ENCODE measurements at regions not wholly inside any gene's neighbourhood (a gene's known extent, or its start where the extent isn't known, plus 50 kb on each side); places are given as distances from the start of the nearest gene placed in this dataset.

DNA sequence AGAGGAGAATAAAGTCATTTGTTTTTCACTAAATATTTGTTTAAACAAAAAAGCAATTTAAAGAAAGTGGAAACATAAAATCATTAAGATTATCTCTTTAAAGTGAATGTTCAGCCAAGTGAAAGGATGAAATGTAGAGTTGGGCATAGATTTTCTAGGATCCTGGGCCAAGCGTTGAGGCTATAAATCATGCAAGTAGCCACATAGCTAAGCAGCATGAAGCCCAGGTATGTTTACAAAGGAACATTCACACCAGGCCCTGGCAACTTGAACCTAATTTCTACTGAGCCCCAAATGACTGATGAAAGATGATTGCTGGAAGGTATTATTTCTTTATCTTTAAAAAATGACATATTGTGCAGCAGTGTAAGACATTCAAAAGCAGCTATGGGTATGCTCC lies 461.8 kb downstream of the MAT2B start:
- DNase-seq (ENCODE audit: low spot score) (no peak), ATAC-seq (no peak)
- intact Hi-C loops (cut with DNase I): no loop called here

DNA sequence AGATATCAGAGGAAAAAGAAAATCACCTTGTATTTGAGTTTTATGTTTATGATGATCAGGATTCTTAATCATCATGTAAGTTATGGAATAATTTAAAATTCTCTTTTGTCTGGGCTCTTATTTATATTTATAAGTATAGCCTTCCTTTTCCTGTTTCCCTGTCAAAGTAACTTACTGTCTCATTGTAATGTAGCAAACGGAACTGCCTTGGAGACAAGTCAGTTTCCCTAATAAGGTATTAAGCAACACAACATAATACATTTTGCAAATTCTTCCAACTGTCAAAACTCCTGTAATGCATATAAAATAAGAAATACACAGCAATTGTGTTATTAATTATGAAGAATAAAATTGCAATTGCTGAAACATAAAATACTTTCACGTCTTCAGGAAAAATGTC lies 463.2 kb downstream of the MAT2B start:
- ATAC-seq: no peak
- intact Hi-C loops (cut with DNase I): no loop called here
- no peak for DNase-seq (ENCODE audit: low spot score)

DNA sequence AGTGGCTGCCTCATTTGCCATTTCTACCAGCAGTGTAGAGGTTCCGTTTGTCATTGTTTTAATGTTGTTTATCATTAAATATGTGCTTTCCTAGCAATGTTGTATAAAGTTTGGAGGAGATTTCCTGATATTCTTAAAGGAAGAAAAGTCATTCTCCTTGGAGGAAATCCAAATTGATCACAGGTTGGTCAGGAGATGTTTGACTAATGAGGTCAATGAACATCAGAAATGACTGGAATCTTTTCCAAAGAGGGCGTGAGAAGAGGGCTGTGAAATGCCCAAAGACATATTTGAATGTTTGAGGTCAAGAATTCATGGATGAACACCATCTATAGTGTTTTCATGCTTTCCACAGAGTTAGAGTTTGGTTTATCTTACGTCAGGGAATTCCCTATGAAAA lies 471.3 kb downstream of the MAT2B start:
- intact Hi-C loops (cut with DNase I): no loop called here

DNA sequence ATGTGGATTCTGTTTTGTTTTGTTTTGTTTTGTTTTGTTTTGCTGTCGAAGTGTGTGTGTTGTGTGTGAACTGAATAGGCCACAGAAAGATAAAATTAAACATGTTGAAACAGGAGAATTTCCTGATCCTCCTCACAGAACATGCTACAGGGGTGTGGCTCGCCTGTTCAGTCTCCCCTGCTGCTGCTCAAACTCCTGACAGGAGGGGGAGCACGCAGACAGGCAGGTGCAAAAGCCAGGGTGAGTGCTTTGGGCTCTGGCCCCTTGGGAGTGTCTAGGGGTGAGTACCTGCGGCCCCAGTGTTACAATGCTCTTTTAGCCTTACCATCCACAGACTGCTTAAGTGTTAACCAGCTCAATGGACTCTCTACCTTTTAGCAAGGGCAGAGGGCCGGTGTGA lies 473.5 kb downstream of the MAT2B start:
- DNase-seq (ENCODE audit: low spot score) (no peak), ATAC-seq (no peak)
- intact Hi-C loops (cut with DNase I): no loop called here

More for the DNA sequence above, 471.3 kb downstream of the MAT2B start:
- DNase-seq (ENCODE audit: low spot score): no peak
- ATAC-seq: no peak

DNA sequence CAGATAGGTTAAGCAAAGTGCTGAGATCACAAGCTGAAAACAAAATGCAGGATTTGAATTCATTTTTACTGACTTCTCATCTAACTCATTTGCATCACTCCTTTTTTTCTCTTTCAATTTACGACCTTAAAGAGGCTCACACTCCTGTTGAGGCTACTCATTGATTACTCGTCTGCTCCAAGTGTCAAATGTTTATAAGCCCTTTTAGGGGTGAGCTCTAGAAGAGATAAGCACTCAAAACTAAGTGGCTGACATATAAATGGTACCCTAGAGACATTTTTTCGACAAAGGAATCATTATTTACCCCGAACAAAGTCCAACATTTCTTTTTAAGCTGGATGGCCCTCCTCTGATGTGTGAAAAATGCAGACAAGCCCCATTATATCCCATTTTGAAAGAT lies 483.1 kb downstream of the MAT2B start:
- no peak for ATAC-seq
- intact Hi-C loops (cut with DNase I): no loop called here
- no peak for DNase-seq (ENCODE audit: low spot score)

DNA sequence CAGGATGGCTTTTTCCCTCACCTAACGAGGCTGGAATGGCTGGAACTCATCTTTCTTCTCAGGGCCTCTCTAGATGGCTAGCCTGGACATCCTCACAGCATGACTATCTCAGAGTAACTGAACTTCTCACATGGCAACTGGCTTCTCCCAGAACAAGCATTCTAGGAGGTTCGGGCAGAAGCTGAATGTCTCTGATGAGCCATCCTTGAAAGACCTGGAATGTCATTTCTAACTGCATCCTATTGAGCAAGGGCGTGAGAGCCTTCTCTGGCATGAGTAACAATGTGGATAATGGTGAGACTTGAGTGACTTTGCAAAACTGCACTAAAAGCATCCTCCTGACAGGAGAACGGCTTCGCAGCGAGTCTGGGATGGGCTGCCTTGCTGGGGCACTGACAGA lies 487.7 kb downstream of the MAT2B start:
- DNase-seq (ENCODE audit: low spot score) (no peak), ATAC-seq (no peak)
- intact Hi-C loops (cut with DNase I): no loop called here

DNA sequence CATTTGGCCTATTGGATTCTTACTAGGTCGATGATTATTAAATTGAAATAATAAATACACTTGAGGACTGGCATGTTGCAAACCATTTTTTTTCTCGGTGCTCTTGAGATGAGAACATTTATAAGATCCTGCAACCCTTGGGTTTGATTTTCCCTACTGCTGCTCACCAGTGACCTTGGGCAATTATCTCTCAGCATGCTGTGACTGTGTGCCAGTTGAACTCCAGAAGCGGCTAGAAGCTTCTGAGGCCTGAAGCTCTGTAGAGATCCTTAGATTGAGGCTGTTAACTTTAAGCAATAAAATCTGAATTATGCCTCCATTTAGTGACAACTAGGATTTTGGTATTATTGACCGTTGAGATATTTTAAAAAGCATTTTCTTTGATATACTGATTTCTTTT lies 489.8 kb downstream of the MAT2B start:
- ATAC-seq: no peak
- intact Hi-C loops (cut with DNase I): no loop called here
- no peak for DNase-seq (ENCODE audit: low spot score)

DNA sequence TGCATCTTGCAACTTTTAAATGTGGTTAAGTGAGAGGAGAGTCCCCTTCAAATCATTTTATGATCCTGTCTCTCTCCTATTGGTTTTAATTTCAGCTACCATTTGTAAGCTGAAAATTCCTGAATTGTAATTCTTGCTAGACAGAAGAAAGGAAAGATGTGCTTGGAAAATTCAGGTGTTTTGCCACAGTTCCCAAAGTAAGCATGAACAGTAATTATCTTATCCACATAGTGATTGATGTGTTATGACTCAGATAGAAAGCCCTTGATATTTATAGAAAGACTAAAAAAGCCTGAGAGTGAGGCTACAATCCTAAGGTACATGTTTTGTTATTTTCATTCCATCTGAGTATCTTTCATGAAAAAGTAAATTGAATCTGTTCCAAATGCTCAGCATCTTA lies 492.5 kb downstream of the MAT2B start:
- no peak for ATAC-seq
- no peak for DNase-seq (ENCODE audit: low spot score)
- intact Hi-C loops (cut with DNase I): no loop called here

DNA sequence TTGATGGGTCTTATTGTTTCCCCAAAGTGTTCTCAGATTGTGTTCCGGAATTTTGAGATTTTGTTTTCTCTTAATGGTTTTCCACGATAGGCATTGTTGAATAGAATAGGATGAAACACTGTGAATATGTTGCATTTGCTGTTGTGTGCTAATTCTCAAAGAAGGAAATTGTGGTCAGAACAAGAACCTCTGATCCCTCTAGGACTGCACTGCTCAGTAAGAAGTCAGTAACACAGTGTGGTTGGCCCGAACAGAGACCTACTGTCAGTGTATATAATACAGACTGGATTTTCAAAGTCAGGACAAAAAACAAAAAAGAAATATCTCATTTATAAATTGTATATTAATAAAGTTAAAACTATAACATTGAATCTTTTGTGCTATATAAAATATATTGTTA lies 494.8 kb downstream of the MAT2B start:
- intact Hi-C loops (cut with DNase I): no loop called here
- DNase-seq (ENCODE audit: low spot score) (no peak), ATAC-seq (no peak)

DNA sequence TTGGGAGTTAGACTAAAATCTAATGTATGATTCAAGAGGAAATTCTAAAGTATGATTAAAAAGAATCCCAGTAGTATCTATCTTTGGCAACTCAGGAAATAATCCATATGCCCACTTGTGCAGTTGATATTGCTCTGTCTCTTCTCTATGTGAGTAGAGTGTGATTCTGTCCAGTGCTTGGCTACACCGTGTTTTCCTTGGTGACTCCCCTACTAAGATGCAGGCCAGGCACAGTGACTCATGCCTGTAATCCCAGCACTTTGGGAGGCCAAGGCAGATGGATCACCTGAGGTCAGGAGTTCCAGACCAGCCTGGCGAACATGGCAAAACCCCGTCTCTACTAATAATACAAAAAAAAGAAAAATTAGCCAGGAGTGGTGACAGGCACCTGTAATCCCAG lies 495.4 kb downstream of the MAT2B start:
- no peak for ATAC-seq
- intact Hi-C loops (cut with DNase I): no loop called here
- DNase-seq (ENCODE audit: low spot score): no peak

DNA sequence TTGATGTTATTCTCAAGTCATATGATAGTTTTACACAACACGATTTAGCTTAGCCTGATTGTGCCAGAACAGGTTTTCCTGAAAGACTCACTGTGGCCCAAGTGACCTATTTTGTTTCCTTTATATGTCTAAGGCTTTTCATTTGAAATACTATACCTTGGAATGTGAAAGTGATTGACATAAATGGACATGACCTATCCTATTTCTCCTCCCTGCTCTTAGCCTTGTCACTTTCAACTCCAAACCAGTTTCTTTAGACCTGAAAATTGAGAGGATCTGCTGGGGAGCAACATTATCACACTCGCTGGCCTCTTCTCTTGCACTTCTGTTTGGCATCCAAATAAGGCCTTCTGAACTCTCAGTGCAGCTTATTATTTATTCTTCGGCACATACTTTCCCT lies 496.8 kb downstream of the MAT2B start:
- intact Hi-C loops (cut with DNase I): no loop called here
- DNase-seq (ENCODE audit: low spot score) (no peak), ATAC-seq (no peak)

DNA sequence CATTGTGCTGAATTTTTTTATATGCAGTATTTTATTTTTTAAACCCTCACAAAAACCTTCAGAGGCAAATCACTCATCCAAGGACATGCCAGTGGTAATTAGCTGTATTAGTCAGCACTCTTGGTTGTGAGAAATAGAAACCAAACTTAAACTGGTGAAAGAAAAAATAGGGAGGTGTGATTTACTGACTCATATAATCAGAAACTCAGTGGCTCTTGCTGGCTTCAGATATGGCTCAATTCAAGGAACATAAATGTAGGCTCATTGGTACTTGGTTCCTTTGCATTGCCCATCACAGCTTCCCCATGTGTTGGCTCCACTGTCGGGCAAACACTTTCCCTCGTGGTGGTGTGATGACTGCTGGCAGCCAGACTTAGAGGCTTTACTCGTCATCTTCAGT lies 497.2 kb downstream of the MAT2B start:
- no peak for DNase-seq (ENCODE audit: low spot score)
- ATAC-seq: no peak
- intact Hi-C loops (cut with DNase I): no loop called here

DNA sequence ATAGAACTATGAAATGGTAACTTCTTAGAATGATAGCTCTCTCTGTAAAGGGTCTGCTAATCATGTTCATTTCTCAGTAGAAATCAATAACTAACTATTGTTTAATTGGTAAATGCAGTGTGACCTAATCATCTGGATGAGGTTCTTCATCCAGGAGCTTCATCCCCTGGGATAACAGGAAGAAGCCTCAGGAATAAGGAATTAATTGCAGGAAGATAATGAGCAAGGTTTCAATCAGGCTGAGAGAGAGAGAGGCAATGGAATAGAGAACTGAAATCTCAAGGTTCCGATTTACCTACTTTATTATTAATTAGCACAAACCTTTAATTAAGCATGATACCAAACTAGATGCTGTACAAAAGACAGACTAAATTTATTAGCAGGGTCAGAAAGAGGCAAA lies 499.7 kb downstream of the MAT2B start:
- DNase-seq (ENCODE audit: low spot score) (no peak), ATAC-seq (no peak)
- intact Hi-C loops (cut with DNase I): no loop called here

DNA sequence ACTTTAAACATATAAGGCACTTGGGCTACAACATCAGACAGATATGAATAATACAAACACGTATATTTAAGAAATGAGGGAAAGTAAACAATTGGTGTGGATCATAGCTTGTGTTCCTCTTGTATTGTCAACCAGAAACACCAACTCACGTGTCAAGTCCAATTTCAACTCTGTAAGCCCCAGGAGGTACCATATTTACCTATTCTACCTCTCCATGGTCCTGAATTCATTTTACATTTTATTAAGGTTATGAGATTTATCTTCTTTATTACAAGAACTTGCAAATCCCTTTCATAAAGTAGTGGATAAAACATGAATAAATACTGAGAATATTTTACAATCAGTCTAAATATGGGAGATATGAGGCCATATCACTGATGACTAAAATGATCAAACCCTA lies 501.6 kb downstream of the MAT2B start:
- intact Hi-C loops (cut with DNase I): no loop called here
- DNase-seq (ENCODE audit: low spot score): no peak
- ATAC-seq: no peak

DNA sequence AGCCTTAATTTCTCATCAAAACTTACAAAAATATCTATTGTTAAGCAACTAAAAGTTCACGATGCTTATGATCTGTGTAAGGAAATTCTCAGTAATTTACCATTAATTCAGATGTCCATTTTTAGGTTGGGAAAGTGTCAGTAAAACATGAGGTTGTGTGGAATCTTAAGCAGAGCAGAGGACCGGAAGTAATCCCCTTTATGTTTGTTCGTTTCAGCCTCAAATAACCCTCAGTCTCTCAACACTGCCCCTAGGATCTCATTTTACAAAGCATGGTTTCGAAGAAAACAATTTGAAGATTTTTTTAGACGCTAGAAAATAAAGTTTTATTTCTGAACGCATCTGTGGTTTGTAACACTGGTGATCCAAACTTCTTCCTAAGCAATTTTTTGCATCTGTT lies 504.2 kb downstream of the MAT2B start:
- ATAC-seq: no peak
- DNase-seq (ENCODE audit: low spot score): no peak
- intact Hi-C loops (cut with DNase I): no loop called here

DNA sequence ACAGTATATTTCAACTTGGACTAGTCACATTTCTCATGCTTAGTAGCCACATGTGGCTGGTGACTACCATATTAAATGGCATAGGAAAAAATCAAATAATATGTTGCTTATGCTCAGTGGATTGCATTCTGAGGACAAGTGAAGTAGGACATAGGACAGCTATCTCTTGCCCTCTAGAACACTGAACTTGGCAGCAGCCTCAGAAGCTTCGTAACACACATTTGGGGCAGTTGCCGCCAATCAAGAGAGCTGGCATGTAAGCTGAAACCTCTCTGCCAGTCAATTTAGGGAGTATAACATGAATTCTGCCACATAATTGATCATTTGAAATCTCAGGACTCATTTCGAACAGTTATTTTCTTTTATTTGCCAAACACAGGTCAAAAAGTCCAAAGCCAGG lies 505.5 kb downstream of the MAT2B start:
- no peak for ATAC-seq

DNA sequence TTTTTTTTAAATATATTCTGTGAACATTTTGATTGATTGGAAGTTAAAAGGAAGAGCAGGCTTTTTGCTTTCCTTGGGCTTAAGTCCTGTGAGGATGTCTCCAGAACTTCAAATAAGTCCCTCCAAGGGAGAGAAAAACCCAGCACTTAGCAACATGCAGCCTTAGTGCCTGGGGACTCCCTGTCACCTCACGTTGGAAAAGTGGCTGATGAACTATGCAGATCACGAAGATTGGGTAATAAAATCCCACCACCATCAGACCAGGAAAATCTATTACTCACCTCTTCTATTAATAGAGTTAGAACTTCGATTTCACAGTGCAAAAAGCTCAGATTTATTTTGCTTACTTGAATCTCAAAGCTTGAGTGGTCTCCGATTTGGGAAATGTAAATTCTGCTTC lies 507.0 kb downstream of the MAT2B start:
- intact Hi-C loops (cut with DNase I): no loop called here
- ATAC-seq: no peak
- no peak for DNase-seq (ENCODE audit: low spot score)

More for the DNA sequence above, 505.5 kb downstream of the MAT2B start:
- DNase-seq (ENCODE audit: low spot score): no peak
- intact Hi-C loops (cut with DNase I): no loop called here

DNA sequence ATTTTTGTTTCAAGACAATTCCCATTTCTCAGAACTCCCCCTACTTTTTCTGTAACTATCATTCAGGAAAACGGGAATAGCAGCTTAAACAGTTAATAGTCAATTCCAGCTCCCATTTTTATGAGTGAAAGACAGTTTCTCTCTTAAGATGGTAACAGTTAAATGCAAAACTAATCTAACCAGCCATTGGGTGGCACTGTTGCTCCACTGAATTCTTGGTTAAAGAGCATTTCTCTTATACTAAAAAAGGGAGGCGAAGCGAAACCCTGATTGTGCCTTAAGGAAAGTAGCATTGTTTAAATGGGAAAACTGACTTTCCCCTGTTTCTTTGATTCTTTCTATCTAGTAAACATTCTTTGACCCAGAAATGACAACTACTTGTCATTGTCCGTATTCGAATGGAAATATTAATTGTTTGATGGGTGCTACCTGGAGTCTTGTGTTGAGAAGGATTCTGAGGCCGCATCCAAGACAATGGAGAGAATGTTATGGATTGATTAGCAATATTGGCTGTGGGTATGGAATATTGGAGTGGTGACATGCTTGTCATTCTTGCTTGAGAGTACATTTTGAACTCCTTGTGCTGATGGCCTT lies 507.8 kb downstream of the MAT2B start:
- DNase-seq (ENCODE audit: low spot score) (no peak), ATAC-seq (no peak)
- intact Hi-C loops (cut with DNase I): no loop called here

DNA sequence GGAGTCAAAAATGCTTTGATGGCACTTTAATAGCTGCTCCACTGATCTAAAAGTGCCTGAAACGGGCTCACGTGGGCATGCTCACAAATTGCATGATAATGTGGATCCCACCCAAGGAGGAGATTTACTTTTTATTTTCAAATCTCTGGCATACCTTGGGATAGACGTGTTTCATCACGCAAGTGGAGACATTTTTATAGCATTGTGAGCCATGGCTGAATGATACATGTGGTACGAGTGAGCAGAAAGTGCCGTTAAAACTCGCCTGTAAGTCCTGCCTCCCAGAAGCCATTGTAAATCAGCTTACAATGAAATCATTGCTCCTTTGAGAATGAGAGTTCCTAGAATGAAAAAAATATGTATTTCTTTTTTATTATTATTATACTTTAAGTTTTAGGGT lies 514.7 kb downstream of the MAT2B start:
- intact Hi-C loops (cut with DNase I): no loop called here
- DNase-seq (ENCODE audit: low spot score) (no peak), ATAC-seq (no peak)

DNA sequence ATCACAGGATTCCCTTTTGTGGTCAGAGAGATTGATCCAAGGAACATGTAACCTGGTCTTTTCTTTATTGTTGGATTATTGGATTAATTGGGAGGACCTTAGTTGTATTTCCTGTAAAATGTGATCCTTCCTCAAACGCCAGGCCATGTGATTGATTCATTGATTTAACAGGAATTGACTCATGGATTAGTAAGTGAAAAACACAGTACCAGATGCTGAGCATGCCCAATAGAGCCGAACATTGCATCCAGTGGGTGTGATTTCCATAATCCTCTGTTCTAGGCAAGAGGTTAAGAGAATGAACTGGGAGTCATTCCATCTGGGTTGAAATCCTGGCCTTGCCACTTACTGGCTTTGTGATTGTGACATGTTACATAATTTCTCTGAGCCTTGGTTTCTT lies 522.3 kb downstream of the MAT2B start:
- intact Hi-C loops (cut with DNase I): no loop called here
- DNase-seq (ENCODE audit: low spot score) (no peak), ATAC-seq (peak; percentile 39)

DNA sequence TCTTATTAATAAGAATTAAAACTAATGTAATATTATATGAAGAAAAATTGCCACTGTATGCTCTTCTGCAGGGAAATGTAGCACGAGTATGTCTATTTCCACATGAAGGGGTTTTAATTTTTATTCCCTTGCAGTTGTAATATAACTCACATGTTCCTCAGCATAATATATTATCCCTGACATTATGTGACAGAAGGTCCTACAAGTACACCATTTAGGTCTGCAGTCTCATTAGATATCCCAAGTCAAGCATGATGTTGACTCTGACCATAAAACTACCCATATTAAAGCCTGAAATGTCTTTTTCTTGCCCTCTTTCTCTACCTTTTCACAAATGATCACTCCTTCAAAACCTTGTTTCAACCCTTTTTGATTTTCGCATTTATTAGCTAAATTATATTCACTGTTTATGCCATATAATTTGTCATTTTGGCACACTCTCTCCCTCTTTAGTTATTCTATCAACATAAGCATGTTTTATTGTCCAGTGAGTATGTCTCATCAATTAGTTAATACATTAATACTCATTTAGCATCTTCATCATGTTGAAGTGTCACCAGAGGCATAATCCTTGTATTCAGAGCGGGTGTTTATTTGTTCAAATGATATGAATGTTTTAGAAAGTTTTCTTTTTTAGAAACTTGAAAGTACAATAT lies 532.8 kb downstream of the MAT2B start:
- no peak for DNase-seq (ENCODE audit: low spot score)
- intact Hi-C loops (cut with DNase I): no loop called here
- ATAC-seq: no peak

Measured in sciatic nerve (tissue), 2 donors.